C4-2B (cell line): ENCODE measurements at regions not wholly inside any gene's neighbourhood (a gene's known extent, or its start where the extent isn't known, plus 50 kb on each side); places are given as distances from the start of the nearest gene placed in this dataset.

ENCODE experiments used
- CTCF ChIP-seq: fragments of 450-650 bp; conservative IDR thresholded peaks from 2 replicates; pipeline ENCODE4 v1.5.1; 2017; ENCODE audit warnings: mild to moderate bottlenecking
- ZFX ChIP-seq: fragments of 450-650 bp; IDR thresholded peaks from 2 replicates; pipeline ENCODE4 v1.6.1; 2017

DNA sequence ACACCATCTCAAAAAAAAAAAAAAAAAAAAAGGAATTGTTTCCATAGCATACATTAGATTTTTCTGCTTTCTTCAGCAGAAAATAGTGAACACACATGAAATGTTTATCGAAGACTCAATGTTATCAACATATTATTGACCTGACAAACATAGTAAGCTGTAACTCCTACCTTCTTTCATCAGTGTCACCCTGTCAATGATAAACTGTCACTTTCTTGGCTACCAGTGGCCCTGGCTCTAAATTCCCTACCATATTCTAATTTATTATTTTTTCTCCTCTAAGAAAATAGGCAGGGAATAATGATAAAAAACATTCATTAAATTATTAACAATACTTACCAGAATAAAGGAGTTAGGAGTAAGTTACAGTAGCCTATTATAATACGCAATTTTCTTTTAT is 127.3 kb upstream of the KLHL1 start:
- TF ChIP-seq ZFX (no peak), CTCF (no peak)
